ENCODE measurements at regions not wholly inside any gene's neighbourhood (a gene's known extent, or its start where the extent isn't known, plus 50 kb on each side); places are given as distances from the start of the nearest gene placed in this dataset.
A peak's percentile ranks its signal among the peaks of the same experiment; 100 is the strongest.

DNA sequence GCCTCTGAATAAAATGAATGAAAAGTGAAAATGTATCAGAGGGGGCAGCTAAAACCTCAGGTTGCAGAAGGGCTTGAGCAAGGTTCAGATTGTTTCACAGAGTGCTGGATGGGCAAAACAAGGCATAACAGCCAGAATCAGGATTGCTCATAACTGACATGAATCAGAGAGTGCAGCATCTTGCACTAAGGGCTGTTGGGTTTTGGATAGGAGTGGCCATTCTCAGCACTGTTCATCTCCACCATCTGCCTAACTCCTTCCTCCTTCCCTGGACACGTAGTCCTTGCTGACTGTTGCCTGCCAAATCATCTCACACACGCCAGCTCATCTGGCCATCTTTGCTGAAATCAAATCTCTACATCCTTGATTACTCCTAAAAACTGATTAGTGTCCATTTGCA is 75.3 kb upstream of the C1QTNF7 start:
- Mint-ChIP-seq H3K27ac (no peak overlapping the region), H3K4me1 (peaks cover 17% of the 10 kb centered on the region), H3K27me3 (peaks cover 6% of the 10 kb centered on the region), H3K36me3 (peaks cover 2% of the 10 kb centered on the region), H3K4me3 (no peak overlapping the region), H3K9me3 (peaks cover 4% of the 10 kb centered on the region)
- DNase-seq (ENCODE audit: low spot score in 2 of 2) = no peak
- ATAC-seq (ENCODE audit: low read depth) = no peak

DNA sequence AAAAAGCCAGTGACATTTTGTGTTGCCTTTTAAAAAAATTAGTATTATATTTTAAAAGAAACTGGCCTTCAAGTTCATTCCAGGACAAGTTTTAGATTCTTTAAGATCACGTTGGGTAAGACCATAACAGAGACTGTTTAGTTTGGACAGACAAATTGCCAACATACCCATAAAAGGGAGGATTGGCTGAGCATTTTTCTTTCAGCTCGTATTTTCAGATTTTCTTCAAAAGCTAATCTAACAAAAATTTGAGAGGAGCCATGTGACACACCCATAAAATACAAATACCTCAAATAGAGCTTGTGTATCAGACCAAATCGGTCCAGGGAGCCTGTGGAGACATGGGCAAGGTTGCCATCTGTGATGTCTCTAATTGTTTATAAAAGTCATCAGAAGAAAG is 74.6 kb upstream of the C1QTNF7 start:
- no peak for ATAC-seq (ENCODE audit: low read depth)
- H3K9me3 Mint-ChIP-seq = peaks cover 4% of the 10 kb centered on the region
- H3K27ac Mint-ChIP-seq = no peak overlapping the region
- H3K36me3 Mint-ChIP-seq = peaks cover 2% of the 10 kb centered on the region
- peaks cover 17% of the 10 kb centered on the region for H3K4me1 Mint-ChIP-seq
- no peak overlapping the region for H3K4me3 Mint-ChIP-seq
- DNase-seq (ENCODE audit: low spot score in 2 of 2) = no peak
- peaks cover 6% of the 10 kb centered on the region for H3K27me3 Mint-ChIP-seq

DNA sequence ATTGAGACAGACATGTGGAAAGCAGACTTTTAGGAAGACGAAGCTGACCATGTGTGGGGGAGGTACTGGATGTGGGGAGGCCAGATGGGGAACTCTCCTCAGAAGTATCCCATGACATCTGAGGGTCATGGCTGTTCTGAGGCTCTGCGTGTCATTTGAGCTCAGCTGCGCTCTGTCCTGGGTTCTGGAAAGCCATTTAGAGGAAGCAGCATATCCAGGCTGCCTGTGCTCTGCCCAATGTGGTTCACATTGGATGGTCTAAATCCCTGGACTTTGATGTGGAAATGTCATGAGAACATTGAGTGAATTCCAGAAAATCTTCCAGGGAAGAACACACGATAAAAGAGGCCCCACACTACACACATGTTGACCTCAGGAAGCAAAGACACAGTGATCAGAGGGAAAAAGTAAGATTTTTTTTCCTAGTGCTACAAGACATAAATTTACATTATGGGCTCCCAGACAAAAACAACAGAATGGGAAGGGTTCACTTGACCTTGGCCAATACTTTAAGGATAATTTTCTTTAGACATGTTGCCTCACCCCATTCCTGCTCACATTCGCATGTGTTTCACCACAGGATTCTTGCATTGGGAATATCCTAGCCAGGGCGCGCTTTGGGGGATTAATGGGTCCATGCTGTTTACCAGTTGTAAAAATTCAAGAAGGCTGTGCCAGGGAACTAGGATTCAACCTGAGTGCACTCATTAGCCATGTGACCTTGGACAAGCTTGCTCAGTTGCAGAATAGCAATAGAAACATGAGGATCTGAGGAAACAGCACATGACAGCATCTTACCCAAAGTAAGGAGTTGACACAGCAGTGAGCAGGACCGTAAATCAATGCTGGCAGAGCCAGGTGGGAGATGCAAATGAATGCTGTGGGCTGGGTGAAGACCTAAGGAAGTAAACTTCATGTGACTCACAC is 73.2 kb upstream of the C1QTNF7 start:
- Mint-ChIP-seq H3K4me3 (no peak overlapping the region), H3K27ac (no peak overlapping the region), H3K27me3 (peaks cover 5% of the 10 kb centered on the region), H3K4me1 (peaks cover 12% of the 10 kb centered on the region), H3K9me3 (peaks cover 4% of the 10 kb centered on the region), H3K36me3 (peaks cover 2% of the 10 kb centered on the region)
- ATAC-seq (ENCODE audit: low read depth) = peak; percentile 90
- DNase-seq (ENCODE audit: low spot score in 2 of 2) = no peak

DNA sequence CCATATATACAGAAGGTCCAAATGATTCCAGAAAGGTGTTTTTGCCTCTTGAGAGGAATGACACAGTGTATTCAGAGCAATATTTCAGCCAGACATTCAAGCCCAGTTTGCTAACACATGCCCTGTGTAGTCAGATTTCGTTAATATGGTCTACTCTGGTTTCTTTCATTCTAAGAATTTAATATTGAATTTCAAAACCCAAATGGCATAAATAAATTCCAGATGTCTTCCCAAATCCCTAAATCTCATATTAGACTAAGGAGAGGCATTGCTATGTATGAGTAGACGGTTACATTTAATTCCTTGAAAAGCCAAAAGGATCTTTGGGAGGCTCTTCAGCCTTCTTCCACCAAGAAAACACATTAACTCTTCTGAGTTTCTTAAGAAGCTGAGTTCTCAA is 66.3 kb upstream of the C1QTNF7 start:
- Mint-ChIP-seq H3K4me3 (no peak overlapping the region), H3K27ac (no peak overlapping the region), H3K36me3 (no peaks in the 10 kb centered on the region), H3K4me1 (no peaks in the 10 kb centered on the region), H3K9me3 (peaks cover 2% of the 10 kb centered on the region), H3K27me3 (peaks cover 1% of the 10 kb centered on the region)
- DNase-seq (ENCODE audit: low spot score in 2 of 2) (no peak), ATAC-seq (ENCODE audit: low read depth) (no peak)

DNA sequence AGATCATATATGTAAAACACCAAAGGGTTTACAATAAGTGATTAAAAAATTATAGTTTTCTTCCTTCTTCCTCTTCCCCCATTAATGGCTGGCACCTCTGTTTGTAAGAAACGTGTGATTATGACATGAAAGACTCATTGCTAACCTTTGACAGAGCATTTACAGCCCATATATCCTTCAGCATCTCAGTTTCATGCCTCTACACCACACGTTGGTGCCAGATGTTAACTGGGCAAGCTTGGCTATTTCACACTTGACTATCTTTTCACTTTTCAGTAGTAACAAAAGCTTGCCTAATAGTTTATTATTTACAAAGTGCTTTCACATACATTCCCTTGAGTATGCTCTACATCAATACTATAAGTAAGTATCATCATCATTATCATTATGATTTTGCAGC is 65.3 kb upstream of the C1QTNF7 start:
- Mint-ChIP-seq H3K4me3 (no peak overlapping the region), H3K4me1 (no peaks in the 10 kb centered on the region), H3K36me3 (no peaks in the 10 kb centered on the region), H3K9me3 (no peaks in the 10 kb centered on the region), H3K27ac (no peak overlapping the region), H3K27me3 (peaks cover 1% of the 10 kb centered on the region)
- no peak for ATAC-seq (ENCODE audit: low read depth)
- DNase-seq (ENCODE audit: low spot score in 2 of 2) = no peak

DNA sequence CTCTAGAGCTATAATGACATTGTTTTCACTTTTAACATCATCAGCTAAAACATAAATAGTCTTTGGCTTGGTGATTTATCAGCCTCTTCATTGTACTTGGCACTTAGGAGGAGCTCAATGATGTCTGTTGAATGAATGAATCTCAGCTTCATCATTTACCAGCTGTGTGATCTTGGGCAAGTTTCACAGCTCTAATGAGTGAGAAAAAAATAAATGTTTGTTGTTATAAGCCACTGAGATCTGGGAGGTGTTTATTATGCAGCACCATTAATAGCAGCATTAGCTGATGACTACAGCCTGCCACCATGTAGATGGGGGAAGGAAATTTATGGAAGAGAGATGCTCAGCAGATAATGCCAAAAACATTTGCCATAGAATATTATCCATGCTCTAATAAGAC is 63.6 kb upstream of the C1QTNF7 start:
- no peak for ATAC-seq (ENCODE audit: low read depth)

DNA sequence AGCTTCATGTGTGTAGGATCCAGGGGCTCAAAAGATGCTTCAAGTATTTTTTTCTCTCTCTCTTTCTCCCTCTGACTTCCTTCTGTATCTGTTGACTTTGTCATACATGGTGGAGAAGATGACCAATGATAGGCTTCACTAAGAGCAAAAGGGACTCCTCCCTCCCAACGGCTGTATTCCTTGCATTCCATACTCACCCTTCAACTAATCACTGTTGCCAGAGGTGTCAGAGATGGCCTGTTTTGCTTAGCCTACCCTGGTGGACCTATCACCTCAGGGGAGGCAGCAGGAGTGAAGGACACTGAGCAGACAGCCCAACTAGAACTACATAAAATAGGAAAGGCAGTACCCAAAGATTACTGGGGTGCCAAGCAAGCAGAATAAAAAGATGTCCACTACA is 62.2 kb upstream of the C1QTNF7 start:
- H3K4me1 Mint-ChIP-seq = no peaks in the 10 kb centered on the region
- no peak overlapping the region for H3K27ac Mint-ChIP-seq
- H3K27me3 Mint-ChIP-seq = peaks cover 1% of the 10 kb centered on the region
- H3K36me3 Mint-ChIP-seq = no peaks in the 10 kb centered on the region
- H3K9me3 Mint-ChIP-seq = no peaks in the 10 kb centered on the region
- no peak overlapping the region for H3K4me3 Mint-ChIP-seq
- ATAC-seq (ENCODE audit: low read depth) = no peak
- DNase-seq (ENCODE audit: low spot score in 2 of 2) = no peak

More for the DNA sequence above, 63.6 kb upstream of the C1QTNF7 start:
- H3K27me3 Mint-ChIP-seq = peaks cover 1% of the 10 kb centered on the region
- no peaks in the 10 kb centered on the region for H3K36me3 Mint-ChIP-seq
- H3K27ac Mint-ChIP-seq = no peak overlapping the region
- no peaks in the 10 kb centered on the region for H3K4me1 Mint-ChIP-seq
- no peak for DNase-seq (ENCODE audit: low spot score in 2 of 2)
- no peaks in the 10 kb centered on the region for H3K9me3 Mint-ChIP-seq
- H3K4me3 Mint-ChIP-seq = no peak overlapping the region

DNA sequence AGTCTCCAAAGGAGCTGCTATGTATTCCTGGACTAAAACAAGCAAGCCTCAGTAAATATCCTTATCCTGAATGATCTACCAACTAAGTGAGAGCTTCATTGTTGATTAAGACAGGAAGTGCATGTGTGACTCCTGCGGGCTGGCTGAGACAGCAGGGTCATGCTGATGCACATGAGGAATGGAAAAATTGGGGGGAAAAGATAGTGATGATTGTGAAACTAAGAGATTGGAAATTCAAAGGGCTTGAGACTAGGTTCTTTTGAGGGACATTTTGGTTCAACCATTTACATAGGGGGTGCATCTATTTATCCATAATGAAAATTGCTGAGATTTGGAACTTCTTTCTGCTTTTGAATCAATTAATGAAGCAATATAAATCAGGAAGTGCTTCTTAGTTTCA is 61.1 kb upstream of the C1QTNF7 start:
- no peaks in the 10 kb centered on the region for H3K4me1 Mint-ChIP-seq
- ATAC-seq (ENCODE audit: low read depth) = no peak
- peaks cover 2% of the 10 kb centered on the region for H3K27me3 Mint-ChIP-seq
- no peak overlapping the region for H3K27ac Mint-ChIP-seq
- no peaks in the 10 kb centered on the region for H3K36me3 Mint-ChIP-seq
- no peak for DNase-seq (ENCODE audit: low spot score in 2 of 2)
- H3K4me3 Mint-ChIP-seq = no peak overlapping the region
- H3K9me3 Mint-ChIP-seq = no peaks in the 10 kb centered on the region

DNA sequence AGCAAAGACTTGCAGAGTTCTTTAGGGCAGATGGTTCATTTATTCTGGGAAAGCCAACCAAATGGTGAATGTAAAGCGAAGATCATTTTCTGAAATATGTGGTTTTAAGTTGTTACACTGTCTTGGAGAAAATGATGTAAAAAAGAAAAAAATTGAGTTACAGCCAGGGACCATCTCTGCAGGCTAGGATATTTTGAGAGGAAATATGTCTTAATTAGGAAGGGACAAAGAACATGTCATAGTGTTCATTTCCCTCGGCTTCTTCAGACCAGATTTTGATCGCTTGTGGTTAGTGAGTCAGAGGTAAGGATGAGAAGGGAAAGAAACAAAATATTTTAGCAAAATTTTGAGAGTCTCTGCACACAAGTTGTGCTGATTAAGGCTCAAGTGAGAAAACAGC is 59.0 kb upstream of the C1QTNF7 start:
- no peak for ATAC-seq (ENCODE audit: low read depth)
- no peaks in the 10 kb centered on the region for H3K4me1 Mint-ChIP-seq

DNA sequence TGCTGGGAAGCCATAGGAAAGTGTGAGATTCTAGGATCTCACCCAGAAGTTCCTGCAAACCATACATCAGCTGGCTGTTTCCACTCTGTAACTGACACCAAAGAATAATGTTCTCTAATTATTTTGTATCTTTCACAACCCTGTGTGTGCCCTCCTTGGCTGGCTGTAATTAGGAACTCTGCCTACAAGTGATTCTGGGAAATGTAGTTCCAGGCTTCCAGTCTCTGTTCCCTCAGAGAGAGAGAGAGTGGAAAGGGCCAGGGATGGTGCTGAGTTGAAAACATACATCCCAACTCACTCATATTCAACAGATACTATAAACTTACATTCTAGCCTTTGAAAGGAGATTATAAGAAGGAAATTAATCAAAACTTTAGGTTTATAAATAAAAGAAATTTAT is 57.5 kb upstream of the C1QTNF7 start:
- Mint-ChIP-seq H3K27ac (no peak overlapping the region), H3K4me3 (no peak overlapping the region)
- no peak for ATAC-seq (ENCODE audit: low read depth)

More for the DNA sequence above, 59.0 kb upstream of the C1QTNF7 start:
- H3K27ac Mint-ChIP-seq = no peak overlapping the region
- DNase-seq (ENCODE audit: low spot score in 2 of 2) = no peak
- no peaks in the 10 kb centered on the region for H3K36me3 Mint-ChIP-seq
- H3K4me3 Mint-ChIP-seq = no peak overlapping the region
- H3K9me3 Mint-ChIP-seq = no peaks in the 10 kb centered on the region
- H3K27me3 Mint-ChIP-seq = peaks cover 2% of the 10 kb centered on the region

DNA sequence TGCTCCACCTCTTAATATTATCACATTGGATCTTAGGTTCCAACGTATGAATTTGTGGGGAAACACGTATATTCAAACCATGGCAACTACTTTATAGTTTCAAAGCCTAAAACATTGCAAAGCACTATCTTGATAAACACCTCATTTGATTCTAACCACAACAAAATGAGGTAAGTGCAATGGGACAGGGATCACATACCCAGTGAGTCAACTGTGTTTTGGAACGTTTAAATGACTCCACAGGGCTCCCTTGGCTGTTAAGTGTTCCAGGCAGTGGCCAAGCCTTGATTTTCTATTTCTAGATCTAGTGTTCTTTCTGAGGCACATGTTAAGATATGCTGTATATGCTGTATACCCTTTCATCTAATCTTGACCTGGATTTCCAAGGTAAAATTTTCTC is 54.5 kb upstream of the C1QTNF7 start:
- no peaks in the 10 kb centered on the region for H3K36me3 Mint-ChIP-seq
- H3K4me1 Mint-ChIP-seq = peaks cover 14% of the 10 kb centered on the region
- ATAC-seq (ENCODE audit: low read depth) (no peak), DNase-seq (ENCODE audit: low spot score in 2 of 2) (no peak)
- no peaks in the 10 kb centered on the region for H3K9me3 Mint-ChIP-seq
- H3K27ac Mint-ChIP-seq = no peak overlapping the region
- no peak overlapping the region for H3K4me3 Mint-ChIP-seq
- H3K27me3 Mint-ChIP-seq = peaks cover 2% of the 10 kb centered on the region

More for the DNA sequence above, 57.5 kb upstream of the C1QTNF7 start:
- Mint-ChIP-seq H3K36me3 (no peaks in the 10 kb centered on the region), H3K27me3 (peaks cover 2% of the 10 kb centered on the region), H3K4me1 (no peaks in the 10 kb centered on the region), H3K9me3 (no peaks in the 10 kb centered on the region)
- DNase-seq (ENCODE audit: low spot score in 2 of 2) = no peak

DNA sequence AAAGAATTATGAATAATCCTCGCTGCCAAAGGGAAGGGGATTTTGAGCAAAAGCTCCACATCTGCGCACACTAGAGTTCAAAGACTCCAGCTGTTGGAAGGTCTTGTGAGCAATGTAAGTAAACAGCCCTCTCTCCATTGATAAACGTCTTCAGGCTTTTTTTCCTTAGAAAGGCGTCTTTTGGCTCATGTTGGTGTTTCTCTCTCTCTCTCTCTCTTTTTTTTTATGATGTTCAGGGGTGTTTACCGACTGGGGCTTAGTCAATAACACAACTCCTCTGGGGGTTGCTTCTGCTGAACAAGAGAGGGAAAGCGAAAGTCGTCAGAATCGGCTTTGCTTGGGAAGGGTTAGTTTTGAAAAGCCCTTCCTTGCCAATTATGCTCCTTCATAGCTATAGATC is 53.2 kb upstream of the C1QTNF7 start:
- Mint-ChIP-seq H3K9me3 (no peaks in the 10 kb centered on the region), H3K36me3 (no peaks in the 10 kb centered on the region), H3K4me3 (no peak overlapping the region), H3K4me1 (peaks cover 14% of the 10 kb centered on the region), H3K27ac (no peak overlapping the region), H3K27me3 (peaks cover 2% of the 10 kb centered on the region)
- no peak for ATAC-seq (ENCODE audit: low read depth)
- DNase-seq (ENCODE audit: low spot score in 2 of 2) = no peak

DNA sequence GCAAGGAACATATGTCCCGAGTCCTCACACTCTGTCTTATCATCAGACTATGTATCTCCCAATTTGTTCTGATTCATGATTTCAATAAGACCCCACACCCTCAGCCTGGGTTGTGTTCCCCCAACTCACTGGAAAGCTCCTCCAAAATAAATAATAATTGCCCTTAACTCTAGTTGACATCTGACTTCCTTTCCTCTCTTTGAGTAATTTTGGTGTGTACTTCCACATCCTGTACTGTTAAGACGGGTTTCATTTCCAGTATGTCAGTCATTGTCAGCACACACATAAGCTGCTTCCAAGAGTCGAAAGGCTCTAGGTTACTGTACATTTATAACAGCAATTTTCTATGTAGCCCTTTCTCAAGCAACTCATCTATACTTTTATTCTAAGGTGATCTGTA is 52.2 kb upstream of the C1QTNF7 start:
- Mint-ChIP-seq H3K27ac (peak overlapping the region; percentile 80), H3K27me3 (peaks cover 2% of the 10 kb centered on the region), H3K4me1 (peaks cover 14% of the 10 kb centered on the region), H3K4me3 (peak overlapping the region; percentile 50), H3K36me3 (no peaks in the 10 kb centered on the region), H3K9me3 (no peaks in the 10 kb centered on the region)
- DNase-seq (ENCODE audit: low spot score in 2 of 2) (no peak), ATAC-seq (ENCODE audit: low read depth) (peak; percentile 72)

DNA sequence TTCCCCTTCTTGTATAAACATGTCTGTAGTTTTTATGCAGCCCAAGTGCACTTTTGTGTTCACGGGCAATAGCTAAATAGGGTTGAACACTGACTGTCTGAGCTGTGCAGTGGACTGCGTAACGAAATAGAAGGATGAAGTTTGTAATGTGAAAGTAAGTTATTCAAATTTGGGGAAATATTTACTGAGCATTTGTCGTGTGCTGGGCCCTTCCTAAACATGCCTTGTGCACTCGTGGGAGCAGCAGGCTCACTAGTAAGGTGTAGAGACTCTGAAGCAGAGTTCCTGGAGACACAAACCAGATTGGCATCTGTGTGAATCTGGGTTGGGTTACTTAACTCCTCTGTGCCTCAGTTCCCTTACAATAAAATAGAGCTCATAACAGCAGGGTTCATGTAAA is 51.7 kb upstream of the C1QTNF7 start:
- no peak for DNase-seq (ENCODE audit: low spot score in 2 of 2)
- ATAC-seq (ENCODE audit: low read depth) = peak; percentile 55
- H3K4me1 Mint-ChIP-seq = peaks cover 14% of the 10 kb centered on the region
- H3K9me3 Mint-ChIP-seq = no peaks in the 10 kb centered on the region
- peak overlapping the region; percentile 80 for H3K27ac Mint-ChIP-seq
- peaks cover 2% of the 10 kb centered on the region for H3K36me3 Mint-ChIP-seq
- H3K4me3 Mint-ChIP-seq = peak overlapping the region; percentile 50
- H3K27me3 Mint-ChIP-seq = peaks cover 3% of the 10 kb centered on the region

DNA sequence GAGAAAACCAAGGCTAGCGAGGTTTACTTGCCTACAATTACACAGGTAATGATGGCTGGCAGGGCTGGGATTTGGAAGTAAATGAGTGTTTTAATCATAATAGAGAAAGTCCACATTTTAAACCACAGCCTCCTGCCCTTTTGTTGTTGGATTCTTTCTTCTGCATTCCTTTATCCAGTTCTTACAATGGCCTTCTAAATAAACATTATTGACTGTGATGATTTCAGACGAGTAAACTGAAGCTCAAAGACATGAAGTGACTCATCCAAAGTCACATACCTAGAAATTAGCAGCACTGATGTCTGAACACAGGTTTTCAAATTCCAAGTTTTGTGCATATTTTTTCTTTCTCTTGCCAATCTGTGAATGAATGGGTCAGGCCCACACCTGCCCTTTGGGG is 51.2 kb upstream of the C1QTNF7 start:
- H3K27me3 Mint-ChIP-seq = peaks cover 3% of the 10 kb centered on the region
- ATAC-seq (ENCODE audit: low read depth) = no peak
- no peak for DNase-seq (ENCODE audit: low spot score in 2 of 2)
- peak overlapping the region; percentile 80 for H3K27ac Mint-ChIP-seq
- peaks cover 2% of the 10 kb centered on the region for H3K36me3 Mint-ChIP-seq
- no peak overlapping the region for H3K4me3 Mint-ChIP-seq
- H3K4me1 Mint-ChIP-seq = peaks cover 14% of the 10 kb centered on the region
- H3K9me3 Mint-ChIP-seq = no peaks in the 10 kb centered on the region
